Mesendoderm (in vitro differentiated cells): ENCODE measurements at regions not wholly inside any gene's neighbourhood (a gene's known extent, or its start where the extent isn't known, plus 50 kb on each side); places are given as distances from the start of the nearest gene placed in this dataset.
A peak's percentile ranks its signal among the peaks of the same experiment; 100 is the strongest.

Experiments used
- DNase-seq: peaks from one replicate; pipeline ENCODE4 v3.0.0; 2013
- H2AK5ac ChIP-seq: 2 replicates; pipeline ENCODE4 v1.6.1; 2013; ENCODE audit warnings: low read length, inconsistent platforms
- H2BK120ac ChIP-seq: 2 replicates; pipeline ENCODE4 v1.6.1; 2013; ENCODE audit warnings: low read depth, mild to moderate bottlenecking, low read length, moderate library complexity, mixed read lengths
- H2BK15ac ChIP-seq: replicated peaks from 2 replicates; pipeline ENCODE4 v1.6.1; 2013; ENCODE audit warnings: low read depth, mild to moderate bottlenecking, moderate library complexity
- H2BK5ac ChIP-seq: 2 replicates; pipeline ENCODE4 v1.6.1; 2013; ENCODE audit warnings: low read length, inconsistent platforms
- H3K18ac ChIP-seq: 2 replicates; pipeline ENCODE4 v1.6.1; 2013; ENCODE audit warnings: mild to moderate bottlenecking, low read length, mixed read lengths
- H3K23ac ChIP-seq: one replicate; pipeline ENCODE4 v1.6.1; 2013; ENCODE audit warnings: low read length
- H3K27ac ChIP-seq: 2 replicates; pipeline ENCODE4 v1.5.1; 2013; ENCODE audit warnings: low read depth, mild to moderate bottlenecking, inconsistent platforms, low read length, moderate library complexity
- H3K27me3 ChIP-seq: 2 replicates; pipeline ENCODE4 v1.6.1; 2013; ENCODE audit warnings: low read length, control low read depth, mild to moderate bottlenecking, inconsistent platforms; ENCODE audit not compliant: insufficient read depth, poor library complexity
- H3K36me3 ChIP-seq: 2 replicates; pipeline ENCODE4 v1.6.1; 2013; ENCODE audit warnings: low read length, inconsistent platforms; ENCODE audit not compliant: control insufficient read depth, insufficient read depth
- H3K4ac ChIP-seq: one replicate; pipeline ENCODE4 v1.6.1; 2013; ENCODE audit warnings: low read depth, mild to moderate bottlenecking, low read length, moderate library complexity
- H3K4me1 ChIP-seq: 2 replicates; pipeline ENCODE4 v1.6.1; 2013; ENCODE audit warnings: low read depth, low read length, inconsistent platforms; ENCODE audit not compliant: control insufficient read depth
- H3K4me2 ChIP-seq: 2 replicates; pipeline ENCODE4 v1.6.1; 2013; ENCODE audit warnings: low read length
- H3K4me3 ChIP-seq: 2 replicates; pipeline ENCODE4 v1.5.1; 2013; ENCODE audit warnings: mild to moderate bottlenecking, low read length
- H3K56ac ChIP-seq: one replicate; pipeline ENCODE4 v1.6.1; 2013; ENCODE audit warnings: low read length
- H3K79me1 ChIP-seq: 2 replicates; pipeline ENCODE4 v1.6.1; 2013; ENCODE audit warnings: low read length, inconsistent platforms
- H3K79me2 ChIP-seq: 2 replicates; pipeline ENCODE4 v1.6.1; 2013; ENCODE audit warnings: mild to moderate bottlenecking, low read length; ENCODE audit not compliant: control insufficient read depth, insufficient read depth
- H3K9ac ChIP-seq: 2 replicates; pipeline ENCODE4 v1.6.1; 2013; ENCODE audit warnings: low read length, inconsistent platforms
- H4K5ac ChIP-seq: one replicate; pipeline ENCODE4 v1.6.1; 2013; ENCODE audit warnings: low read length
- H4K8ac ChIP-seq: one replicate; pipeline ENCODE4 v1.6.1; 2013; ENCODE audit warnings: low read depth, mild to moderate bottlenecking, control low read depth, low read length, moderate library complexity
- WGBS: extraction: QIAGEN DNeasy Blood & Tissue Kit; methylation state at CpG from one replicate; pipeline ENCODE4 v1.1.7; 2013; ENCODE audit warnings: low lambda C conversion rate, missing lambda C conversion rate; ENCODE audit not compliant: insufficient coverage; ENCODE audit errors: extremely low coverage; 5-methylcytosine and 5-hydroxymethylcytosine counted together

- Histone ChIP-seq H3K79me2 (no peaks in the 10 kb centered on the region), H2BK15ac (no peak overlapping the region), H3K4me1 (no peaks in the 10 kb centered on the region), H3K56ac (no peak overlapping the region), H2BK5ac (no peak overlapping the region), H3K36me3 (no peaks in the 10 kb centered on the region), H2AK5ac (no peak overlapping the region), H4K8ac (no peak overlapping the region), H3K9ac (no peak overlapping the region), H3K27me3 (no peaks in the 10 kb centered on the region), H3K79me1 (no peaks in the 10 kb centered on the region), H3K23ac (no peak overlapping the region), H3K4me2 (no peak overlapping the region), H3K27ac (no peak overlapping the region), H2BK120ac (no peak overlapping the region), H3K18ac (no peak overlapping the region), H3K4me3 (no peak overlapping the region), H3K4ac (no peak overlapping the region), H4K5ac (no peak overlapping the region)
- WGBS = no CpG with 5 or more reads among the region's 3 CpGs
- DNase-seq = no peak
These were observed 159.6 kb upstream of the NUDT6 start for GRCh38 chr4:123081971-123082370.

GRCh38 chr4:123083646-123084045, 161.2 kb upstream of the NUDT6 start:
- H3K23ac ChIP-seq = no peak overlapping the region
- H2AK5ac ChIP-seq = no peak overlapping the region
- H3K36me3 ChIP-seq = no peaks in the 10 kb centered on the region
- H2BK120ac ChIP-seq = no peak overlapping the region
- H3K27me3 ChIP-seq = no peaks in the 10 kb centered on the region
- no peaks in the 10 kb centered on the region for H3K4me1 ChIP-seq
- no peaks in the 10 kb centered on the region for H3K79me2 ChIP-seq
- no peak overlapping the region for H3K27ac ChIP-seq
- H3K4me3 ChIP-seq = no peak overlapping the region
- H3K56ac ChIP-seq = no peak overlapping the region
- 100% methylated on average over 2 of the region's 3 CpGs for WGBS
- H3K4me2 ChIP-seq = no peak overlapping the region
- no peak overlapping the region for H3K9ac ChIP-seq
- H3K4ac ChIP-seq = no peak overlapping the region
- H3K79me1 ChIP-seq = no peaks in the 10 kb centered on the region
- no peak for DNase-seq
- H2BK5ac ChIP-seq = no peak overlapping the region
- H2BK15ac ChIP-seq = no peak overlapping the region
- H4K8ac ChIP-seq = no peak overlapping the region
- H4K5ac ChIP-seq = no peak overlapping the region
- H3K18ac ChIP-seq = no peak overlapping the region

- Histone ChIP-seq H2BK15ac (no peak overlapping the region), H3K79me1 (no peaks in the 10 kb centered on the region), H3K4me3 (no peak overlapping the region), H2BK120ac (no peak overlapping the region), H3K4ac (no peak overlapping the region), H2AK5ac (no peak overlapping the region), H3K18ac (no peak overlapping the region), H4K5ac (no peak overlapping the region), H3K56ac (no peak overlapping the region), H2BK5ac (no peak overlapping the region), H4K8ac (no peak overlapping the region), H3K36me3 (no peaks in the 10 kb centered on the region), H3K4me1 (no peaks in the 10 kb centered on the region), H3K27ac (no peak overlapping the region), H3K23ac (no peak overlapping the region), H3K4me2 (no peak overlapping the region), H3K79me2 (no peaks in the 10 kb centered on the region), H3K27me3 (no peaks in the 10 kb centered on the region), H3K9ac (no peak overlapping the region)
- DNase-seq = no peak
- WGBS = no CpG with 5 or more reads among the region's 4 CpGs
These were observed 166.1 kb upstream of the NUDT6 start for GRCh38 chr4:123088501-123088900.

GRCh38 chr4:123090886-123091285, 168.5 kb upstream of the NUDT6 start:
- Histone ChIP-seq H3K27ac (no peak overlapping the region), H3K4me2 (no peak overlapping the region), H3K79me2 (no peaks in the 10 kb centered on the region), H2AK5ac (no peak overlapping the region), H3K4ac (no peak overlapping the region), H3K4me3 (no peak overlapping the region), H3K9ac (no peak overlapping the region), H2BK15ac (no peak overlapping the region), H3K18ac (no peak overlapping the region), H3K4me1 (no peaks in the 10 kb centered on the region), H4K5ac (no peak overlapping the region), H2BK5ac (no peak overlapping the region), H3K27me3 (no peaks in the 10 kb centered on the region), H3K36me3 (no peaks in the 10 kb centered on the region), H3K56ac (no peak overlapping the region), H2BK120ac (no peak overlapping the region), H4K8ac (no peak overlapping the region), H3K79me1 (no peaks in the 10 kb centered on the region), H3K23ac (no peak overlapping the region)
- no CpG with 5 or more reads among the region's 2 CpGs for WGBS
- DNase-seq = no peak

GRCh38 chr4:123092586-123092985, 170.2 kb upstream of the NUDT6 start:
- no peak overlapping the region for H2AK5ac ChIP-seq
- H2BK15ac ChIP-seq = no peak overlapping the region
- no peak overlapping the region for H3K56ac ChIP-seq
- no peak overlapping the region for H4K8ac ChIP-seq
- H4K5ac ChIP-seq = no peak overlapping the region
- H3K27me3 ChIP-seq = no peaks in the 10 kb centered on the region
- H3K36me3 ChIP-seq = no peaks in the 10 kb centered on the region
- no peak overlapping the region for H3K23ac ChIP-seq
- no peak overlapping the region for H3K27ac ChIP-seq
- no peak overlapping the region for H3K18ac ChIP-seq
- H3K4me1 ChIP-seq = no peaks in the 10 kb centered on the region
- H3K4me2 ChIP-seq = no peak overlapping the region
- H3K9ac ChIP-seq = no peak overlapping the region
- no CpG with 5 or more reads among the region's 1 CpG for WGBS
- no peak overlapping the region for H2BK120ac ChIP-seq
- DNase-seq = peak; percentile 39
- no peaks in the 10 kb centered on the region for H3K79me2 ChIP-seq
- no peak overlapping the region for H3K4me3 ChIP-seq
- no peak overlapping the region for H2BK5ac ChIP-seq
- H3K79me1 ChIP-seq = no peaks in the 10 kb centered on the region
- H3K4ac ChIP-seq = no peak overlapping the region

- no peak overlapping the region for H2BK15ac ChIP-seq
- no peak overlapping the region for H3K4ac ChIP-seq
- H3K4me2 ChIP-seq = no peak overlapping the region
- no peaks in the 10 kb centered on the region for H3K27me3 ChIP-seq
- no peak overlapping the region for H3K4me3 ChIP-seq
- no peak overlapping the region for H2BK5ac ChIP-seq
- H4K8ac ChIP-seq = no peak overlapping the region
- no peaks in the 10 kb centered on the region for H3K36me3 ChIP-seq
- H3K4me1 ChIP-seq = no peaks in the 10 kb centered on the region
- no peak overlapping the region for H2BK120ac ChIP-seq
- no CpG with 5 or more reads among the region's 3 CpGs for WGBS
- H3K79me2 ChIP-seq = no peaks in the 10 kb centered on the region
- H3K18ac ChIP-seq = no peak overlapping the region
- H3K23ac ChIP-seq = no peak overlapping the region
- H3K9ac ChIP-seq = no peak overlapping the region
- H3K79me1 ChIP-seq = no peaks in the 10 kb centered on the region
- no peak overlapping the region for H3K56ac ChIP-seq
- no peak overlapping the region for H2AK5ac ChIP-seq
- peak; percentile 23 for DNase-seq
- no peak overlapping the region for H3K27ac ChIP-seq
- H4K5ac ChIP-seq = no peak overlapping the region
These were observed 170.8 kb upstream of the NUDT6 start for GRCh38 chr4:123093236-123093635.
